DOHH2 (cell line): ENCODE measurements at regions not wholly inside any gene's neighbourhood (a gene's known extent, or its start where the extent isn't known, plus 50 kb on each side); places are given as distances from the start of the nearest gene placed in this dataset.

Experiments used
- H3F3A ChIP-seq: fragments of 200-600 bp; sonication (generic), shearing (Covaris generic); 2 replicates; pipeline ENCODE4 v1.6.0; 2016; ENCODE audit warnings: antibody characterized with exemption, mild to moderate bottlenecking; ENCODE audit not compliant: control insufficient read depth, insufficient read depth
- H3K27ac ChIP-seq: fragments of 200-600 bp; sonication (generic); 2 replicates; pipeline ENCODE4 v1.5.1; 2014; ENCODE audit warnings: low read depth, mild to moderate bottlenecking, low read length, moderate library complexity
- H3K27me3 ChIP-seq: fragments of 200-600 bp; sonication (generic); 2 replicates; pipeline ENCODE4 v1.6.1; 2014; ENCODE audit warnings: mild to moderate bottlenecking, low read length, mixed read lengths; ENCODE audit not compliant: control insufficient read depth
- H3K36me3 ChIP-seq: fragments of 200-600 bp; sonication (generic); 2 replicates; pipeline ENCODE4 v1.6.1; 2014; ENCODE audit warnings: mild to moderate bottlenecking, low read length, moderate library complexity, mixed read lengths; ENCODE audit not compliant: control insufficient read depth
- H3K4me1 ChIP-seq: fragments of 200-600 bp; sonication (generic); 2 replicates; pipeline ENCODE4 v1.6.1; 2014; ENCODE audit warnings: mild to moderate bottlenecking, low read length, mixed read lengths; ENCODE audit not compliant: control insufficient read depth
- H3K4me2 ChIP-seq: fragments of 200-600 bp; sonication (generic); 2 replicates; pipeline ENCODE4 v1.6.0; 2014; ENCODE audit warnings: mild to moderate bottlenecking, low read length, moderate library complexity
- H3K4me3 ChIP-seq: fragments of 200-600 bp; sonication (generic); 2 replicates; pipeline ENCODE4 v1.5.1; 2014; ENCODE audit warnings: mild to moderate bottlenecking, low read length, mixed read lengths
- H3K79me2 ChIP-seq: fragments of 200-600 bp; sonication (generic); 2 replicates; pipeline ENCODE4 v1.6.1; 2014; ENCODE audit warnings: mild to moderate bottlenecking, low read length, mixed read lengths; ENCODE audit not compliant: control insufficient read depth
- H3K9me2 ChIP-seq: fragments of 200-600 bp; sonication (generic); replicated peaks from 2 replicates; pipeline ENCODE4 v1.6.1; 2014; ENCODE audit warnings: mild to moderate bottlenecking, low read length, mixed read lengths; ENCODE audit not compliant: control insufficient read depth
- H3K9me3 ChIP-seq: fragments of 200-600 bp; sonication (generic); 2 replicates; pipeline ENCODE4 v1.6.1; 2014; ENCODE audit warnings: antibody characterized with exemption, low read length, mixed read lengths; ENCODE audit not compliant: control insufficient read depth, insufficient read depth
- H4K20me1 ChIP-seq: fragments of 200-600 bp; sonication (generic); 2 replicates; pipeline ENCODE4 v1.6.0; 2014; ENCODE audit warnings: low read depth, mild to moderate bottlenecking, antibody characterized with exemption, low read length, moderate library complexity; ENCODE audit not compliant: control insufficient read depth, insufficient read depth
- EZH2phosphoT487 ChIP-seq: fragments of 200-600 bp; sonication (generic); IDR thresholded peaks from 2 replicates; pipeline ENCODE4 v1.6.1; 2017; ENCODE audit warnings: borderline replicate concordance, mild to moderate bottlenecking, antibody characterized with exemption, low read length, moderate library complexity, mixed read lengths
- TF ChIP-seq, protein P1 (sequence below): fragments of 200-600 bp; sonication (generic); IDR thresholded peaks from one replicate; pipeline ENCODE4 v1.5.1; 2014; ENCODE audit warnings: antibody characterized with exemption, mild to moderate bottlenecking, low read depth, low read length; ENCODE audit not compliant: poor library complexity, severe bottlenecking

DNA sequence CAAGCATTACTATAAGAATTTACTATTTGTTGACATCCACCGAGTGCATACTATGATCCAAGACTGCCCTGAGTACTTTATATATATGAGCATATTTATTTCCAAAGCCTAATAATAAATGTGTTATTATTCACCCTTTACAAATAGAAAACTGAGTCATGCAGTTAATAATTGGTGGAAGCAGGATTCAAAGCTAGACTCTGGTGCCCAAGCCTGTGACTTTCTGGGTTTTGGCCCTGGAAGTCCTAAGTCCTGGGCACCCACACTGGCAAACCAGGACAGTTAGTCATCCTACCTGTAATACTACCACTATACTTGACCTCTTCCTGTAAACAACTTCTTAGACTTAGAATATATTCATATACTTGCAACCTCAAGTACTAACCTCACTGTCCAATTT, 257.4 kb upstream of the IRX5 start:
- Histone ChIP-seq H3K79me2 (no peaks in the 10 kb centered on the region), H3K27ac (no peak overlapping the region), H3K36me3 (no peaks in the 10 kb centered on the region), H3K9me2 (no peaks in the 10 kb centered on the region), H3K4me2 (no peak overlapping the region), H3K27me3 (no peaks in the 10 kb centered on the region), H3K4me3 (no peak overlapping the region), H3F3A (no peaks in the 10 kb centered on the region), H3K9me3 (no peaks in the 10 kb centered on the region), H4K20me1 (no peaks in the 10 kb centered on the region), H3K4me1 (no peaks in the 10 kb centered on the region)
- TF ChIP-seq, protein P1, sequence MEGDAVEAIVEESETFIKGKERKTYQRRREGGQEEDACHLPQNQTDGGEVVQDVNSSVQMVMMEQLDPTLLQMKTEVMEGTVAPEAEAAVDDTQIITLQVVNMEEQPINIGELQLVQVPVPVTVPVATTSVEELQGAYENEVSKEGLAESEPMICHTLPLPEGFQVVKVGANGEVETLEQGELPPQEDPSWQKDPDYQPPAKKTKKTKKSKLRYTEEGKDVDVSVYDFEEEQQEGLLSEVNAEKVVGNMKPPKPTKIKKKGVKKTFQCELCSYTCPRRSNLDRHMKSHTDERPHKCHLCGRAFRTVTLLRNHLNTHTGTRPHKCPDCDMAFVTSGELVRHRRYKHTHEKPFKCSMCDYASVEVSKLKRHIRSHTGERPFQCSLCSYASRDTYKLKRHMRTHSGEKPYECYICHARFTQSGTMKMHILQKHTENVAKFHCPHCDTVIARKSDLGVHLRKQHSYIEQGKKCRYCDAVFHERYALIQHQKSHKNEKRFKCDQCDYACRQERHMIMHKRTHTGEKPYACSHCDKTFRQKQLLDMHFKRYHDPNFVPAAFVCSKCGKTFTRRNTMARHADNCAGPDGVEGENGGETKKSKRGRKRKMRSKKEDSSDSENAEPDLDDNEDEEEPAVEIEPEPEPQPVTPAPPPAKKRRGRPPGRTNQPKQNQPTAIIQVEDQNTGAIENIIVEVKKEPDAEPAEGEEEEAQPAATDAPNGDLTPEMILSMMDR = no peak
- no peak for TF ChIP-seq EZH2phosphoT487

DNA sequence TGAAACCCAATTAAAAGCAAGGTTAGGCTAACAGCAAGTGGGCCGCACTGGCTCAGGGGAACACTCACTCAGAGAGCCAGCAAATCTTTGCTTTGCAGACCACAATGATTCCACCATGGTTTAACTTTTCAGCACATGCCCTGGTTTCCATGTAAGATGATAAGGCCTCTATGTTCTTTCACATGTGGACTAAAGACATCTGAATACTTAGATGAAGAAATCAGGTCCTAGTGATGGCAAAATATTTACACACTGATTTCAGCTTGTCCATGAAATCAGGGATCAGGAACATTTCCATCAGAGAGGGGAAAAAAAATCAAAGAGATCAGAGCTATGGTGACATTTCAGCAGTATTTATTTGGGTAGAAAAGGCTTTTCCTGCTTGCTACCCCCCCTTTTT, 258.2 kb upstream of the IRX5 start:
- H3K4me2 ChIP-seq = no peak overlapping the region
- no peaks in the 10 kb centered on the region for H3K36me3 ChIP-seq
- H3K79me2 ChIP-seq = no peaks in the 10 kb centered on the region
- H4K20me1 ChIP-seq = no peaks in the 10 kb centered on the region
- H3K4me3 ChIP-seq = no peak overlapping the region
- H3K27ac ChIP-seq = no peak overlapping the region
- H3K9me3 ChIP-seq = no peaks in the 10 kb centered on the region
- no peaks in the 10 kb centered on the region for H3K27me3 ChIP-seq
- no peaks in the 10 kb centered on the region for H3K9me2 ChIP-seq
- no peaks in the 10 kb centered on the region for H3K4me1 ChIP-seq
- TF ChIP-seq, protein P1 = no peak
- no peak for TF ChIP-seq EZH2phosphoT487
- H3F3A ChIP-seq = no peaks in the 10 kb centered on the region

DNA sequence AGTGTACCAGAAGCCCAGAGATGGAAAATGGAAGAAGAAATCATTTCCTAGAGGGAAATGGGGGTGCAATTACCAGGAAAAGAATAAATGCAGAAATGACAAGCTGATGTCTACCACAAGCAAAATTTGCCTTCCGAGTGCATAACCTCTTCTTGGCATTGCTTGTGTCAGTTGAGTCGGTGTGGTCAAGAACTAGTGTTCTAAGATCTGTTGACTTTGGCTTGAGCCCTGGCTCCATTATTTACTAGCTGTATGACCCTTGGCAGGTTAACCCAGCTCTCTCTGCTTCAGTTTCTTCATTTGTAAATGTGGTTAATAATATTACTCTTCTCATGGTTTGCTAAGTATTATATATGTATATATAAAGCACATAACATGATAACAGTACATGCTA, 273.0 kb upstream of the IRX5 start:
- Histone ChIP-seq H3K79me2 (no peaks in the 10 kb centered on the region), H3F3A (no peaks in the 10 kb centered on the region), H3K27me3 (no peaks in the 10 kb centered on the region), H3K27ac (no peak overlapping the region), H3K4me1 (no peaks in the 10 kb centered on the region), H3K4me3 (no peak overlapping the region), H3K9me2 (no peaks in the 10 kb centered on the region), H3K9me3 (no peaks in the 10 kb centered on the region), H3K4me2 (no peak overlapping the region), H3K36me3 (no peaks in the 10 kb centered on the region), H4K20me1 (no peaks in the 10 kb centered on the region)
- TF ChIP-seq EZH2phosphoT487 = no peak
- TF ChIP-seq, protein P1 = no peak
